HG02623 (cell line): ENCODE measurements at regions not wholly inside any gene's neighbourhood (a gene's known extent, or its start where the extent isn't known, plus 50 kb on each side); places are given as distances from the start of the nearest gene placed in this dataset.
"Not testable (repeated sequence)": the region's sequence is repeated elsewhere in the genome, so short reads cannot be mapped to it uniquely, and the experiment has no call there.

Experiments
- ATAC-seq: cut with Tn5 transposase; IDR thresholded peaks from one replicate; pipeline ENCODE4 v1.9.1; 2021; ENCODE audit warnings: moderate library complexity; ENCODE audit not compliant: unreplicated experiment

- ATAC-seq, result no peak
Measured at GRCh38 chr2:134009440-134009839, 244.4 kb upstream of the MGAT5 start.

DNA sequence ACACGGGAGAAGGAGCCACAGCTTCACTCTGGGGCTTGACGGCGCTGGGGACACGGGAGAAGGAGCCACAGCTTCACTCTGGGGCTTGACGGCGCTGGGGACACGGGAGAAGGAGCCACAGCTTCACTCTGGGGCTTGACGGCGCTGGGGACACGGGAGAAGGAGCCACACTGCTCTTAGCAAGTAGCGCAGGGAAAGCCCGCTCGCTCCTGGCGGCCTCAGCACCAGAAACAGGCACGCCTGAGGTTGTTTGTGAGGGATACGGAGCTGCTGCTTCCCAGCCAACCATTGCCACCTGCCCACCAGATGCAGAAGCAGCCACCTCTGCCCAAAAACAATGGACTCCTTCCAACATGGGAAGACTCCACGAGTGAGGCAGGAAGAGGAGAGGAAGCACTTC, 244.0 kb upstream of the MGAT5 start:
- ATAC-seq, result not testable (repeated sequence)

- ATAC-seq, result no peak
Measured at GRCh38 chr2:134011936-134012586, 241.8 kb upstream of the MGAT5 start.

- ATAC-seq, result no peak
Measured at GRCh38 chr2:134014196-134014960, 239.5 kb upstream of the MGAT5 start.

- no peak for ATAC-seq
Measured at GRCh38 chr2:134019871-134020270, 234.0 kb upstream of the MGAT5 start.

- ATAC-seq, result no peak
Measured at GRCh38 chr2:134020608-134021007, 233.3 kb upstream of the MGAT5 start.

- ATAC-seq, result peak; percentile 96
Measured at GRCh38 chr2:134021830-134022524, 231.9 kb upstream of the MGAT5 start.

- no peak for ATAC-seq
Measured at GRCh38 chr2:134023854-134024253, 230.0 kb upstream of the MGAT5 start.

DNA sequence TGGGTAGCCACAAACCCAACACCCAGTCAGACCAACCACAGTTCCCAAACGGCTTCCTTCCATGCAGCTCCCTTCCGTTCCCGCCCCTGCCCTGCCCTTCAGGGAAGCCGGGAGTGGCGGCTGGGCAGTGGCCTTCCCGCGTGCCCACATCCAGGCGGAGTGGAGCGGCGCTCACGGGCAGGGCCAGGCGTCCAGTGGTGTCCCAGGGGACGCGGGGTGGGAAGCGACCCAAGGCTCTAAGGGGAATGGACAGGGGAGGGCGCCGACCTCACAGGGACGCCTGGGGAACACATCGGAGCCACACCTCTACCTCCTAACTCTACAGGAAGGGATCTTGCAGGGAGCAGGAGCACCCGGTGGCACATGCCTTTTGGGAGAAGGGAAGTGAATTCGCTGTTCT, 225.9 kb upstream of the MGAT5 start:
- no peak for ATAC-seq

DNA sequence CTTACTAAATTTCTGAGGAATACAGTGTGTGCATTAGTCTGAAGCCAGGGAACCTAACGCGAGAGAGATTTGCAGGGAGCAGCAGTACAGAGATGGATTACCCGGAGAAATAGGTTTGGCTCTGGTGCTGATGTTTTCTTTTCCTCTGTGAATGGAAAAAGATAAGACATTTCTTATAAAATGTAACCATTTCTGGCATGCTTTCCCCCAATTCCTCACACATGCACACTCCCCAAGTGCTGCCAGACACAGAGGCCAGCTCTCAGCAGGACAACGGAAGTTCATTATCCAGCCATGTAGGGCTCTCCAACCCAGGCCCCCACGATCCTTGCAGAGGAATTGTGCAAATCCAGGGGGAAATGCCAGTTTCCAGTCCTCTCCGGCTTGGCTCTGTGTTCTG, 224.5 kb upstream of the MGAT5 start:
- ATAC-seq, result no peak

- no peak for ATAC-seq
Measured at GRCh38 chr2:134031539-134031938, 222.3 kb upstream of the MGAT5 start.

DNA sequence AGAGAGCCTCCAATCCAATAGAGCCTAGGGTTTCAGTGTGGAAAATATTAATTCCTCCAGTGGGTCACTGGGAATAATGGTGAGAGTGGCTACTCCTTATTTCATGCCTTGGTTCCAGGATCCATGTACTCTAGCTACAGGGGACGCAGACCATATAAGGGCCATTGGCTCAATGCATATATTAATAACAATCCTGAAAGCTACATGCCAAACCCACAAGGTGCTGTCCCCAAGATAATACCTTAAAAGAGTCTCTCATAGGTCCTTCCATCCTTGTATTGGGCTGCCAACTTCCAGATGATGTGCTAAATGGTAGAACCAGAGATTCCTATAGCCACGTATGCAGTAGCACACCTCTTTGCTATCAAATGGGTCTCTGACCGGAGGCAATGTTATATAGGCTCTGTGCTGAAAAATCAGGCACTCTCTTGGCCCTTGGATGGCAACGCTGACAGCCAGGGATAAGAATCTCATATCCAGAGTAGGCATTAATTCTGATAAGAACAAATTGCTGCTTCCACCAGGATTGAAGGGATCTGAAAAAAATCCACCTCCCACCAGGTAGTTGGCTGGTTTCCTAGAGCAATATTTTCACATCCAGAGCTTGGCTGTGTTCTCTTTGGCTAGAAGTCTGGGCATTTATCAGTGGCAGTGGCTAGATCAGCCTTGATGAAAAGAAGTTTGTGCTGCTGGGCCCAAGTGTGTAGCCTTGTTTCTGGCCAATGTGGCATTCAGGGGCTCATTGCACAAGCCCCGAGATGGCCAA, 218.1 kb upstream of the MGAT5 start:
- no peak for ATAC-seq

- peak; percentile 63 for ATAC-seq
Measured at GRCh38 chr2:134039912-134040581, 213.8 kb upstream of the MGAT5 start.

- not testable (repeated sequence) for ATAC-seq
Measured at GRCh38 chr2:134040626-134041172, 213.2 kb upstream of the MGAT5 start.

GRCh38 chr2:134041877-134042276, 212.0 kb upstream of the MGAT5 start:
- ATAC-seq, result no peak

DNA sequence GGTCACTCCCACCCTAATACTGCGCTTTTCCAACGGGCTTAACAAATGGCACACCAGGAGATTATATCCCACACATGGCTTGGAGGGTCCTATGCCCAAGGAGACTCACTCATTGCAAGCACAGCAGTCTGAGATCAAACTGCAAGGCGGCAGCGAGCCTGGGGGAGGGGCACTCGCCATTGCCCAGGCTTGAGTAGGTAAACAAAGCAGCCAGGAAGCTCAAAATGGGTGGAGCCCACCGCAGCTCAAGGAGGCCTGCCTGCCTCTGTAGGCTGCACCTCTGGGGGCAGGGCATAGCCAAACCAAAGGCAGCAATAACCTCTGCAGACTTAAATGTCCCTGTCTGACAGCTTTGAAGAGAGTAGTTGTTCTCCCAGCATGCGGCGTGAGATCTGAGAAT, 210.8 kb upstream of the MGAT5 start:
- ATAC-seq, result not testable (repeated sequence)

DNA sequence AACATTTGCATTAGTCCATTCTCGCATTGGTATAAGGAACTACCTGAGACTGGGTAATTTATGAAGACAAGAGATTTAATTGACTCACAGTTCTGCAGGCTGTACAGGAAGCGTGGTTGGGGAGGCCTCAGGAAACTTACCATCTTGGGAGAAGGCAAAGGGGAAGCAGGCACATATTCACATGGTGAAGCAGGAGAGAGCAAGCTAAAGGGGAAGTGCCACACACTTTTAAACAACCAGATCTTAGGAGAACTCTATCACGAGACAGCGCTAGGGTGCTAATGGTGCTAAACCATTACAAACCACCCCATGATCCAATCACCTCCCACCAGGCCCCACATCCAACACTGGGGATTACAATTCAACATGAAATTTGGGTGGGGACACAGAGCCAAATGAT, 201.7 kb upstream of the MGAT5 start:
- no peak for ATAC-seq

- ATAC-seq, result no peak
Measured at GRCh38 chr2:134056173-134056572, 197.7 kb upstream of the MGAT5 start.

GRCh38 chr2:134061066-134061465, 192.8 kb upstream of the MGAT5 start:
- not testable (repeated sequence) for ATAC-seq

DNA sequence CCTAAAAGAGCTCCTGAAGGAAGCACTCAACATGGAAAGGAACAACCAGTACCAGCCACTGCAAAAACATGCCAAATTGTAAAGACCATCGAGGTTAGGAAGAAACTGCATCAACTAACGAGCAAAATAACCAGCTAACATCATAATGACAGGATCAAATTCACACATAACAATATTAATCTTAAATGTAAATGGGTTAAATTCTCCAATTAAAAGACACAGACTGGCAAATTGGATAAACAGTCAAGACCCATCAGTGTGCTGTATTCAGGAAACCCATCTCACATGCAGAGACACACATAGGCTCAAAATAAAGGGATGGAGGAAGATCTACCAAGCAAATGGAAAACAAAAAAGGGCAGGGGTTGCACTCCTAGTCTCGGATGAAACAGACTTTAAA, 191.6 kb upstream of the MGAT5 start:
- not testable (repeated sequence) for ATAC-seq
